GM18507 (cell line): ENCODE measurements at regions not wholly inside any gene's neighbourhood (a gene's known extent, or its start where the extent isn't known, plus 50 kb on each side); places are given as distances from the start of the nearest gene placed in this dataset.
A peak's percentile ranks its signal among the peaks of the same experiment; 100 is the strongest.

Source experiments
- DNase-seq: peaks from one replicate; pipeline ENCODE4 v3.0.0; 2011; ENCODE audit warnings: low read depth; ENCODE audit not compliant: insufficient read length; ENCODE audit errors: extremely low spot score
- FAIRE-seq: peaks from 2 replicates; lab custom pipeline; 2011; peaks lifted over from hg19 to GRCh38; lab: Jason Lieb, UNC

- DNase-seq (no peak), FAIRE-seq (no peak)
Observed at GRCh38 chr2:217340899-217341298, 481.0 kb upstream of the TNP1 start.

GRCh38 chr2:217340176-217340575, 480.3 kb upstream of the TNP1 start:
- DNase-seq (no peak), FAIRE-seq (no peak)

DNA sequence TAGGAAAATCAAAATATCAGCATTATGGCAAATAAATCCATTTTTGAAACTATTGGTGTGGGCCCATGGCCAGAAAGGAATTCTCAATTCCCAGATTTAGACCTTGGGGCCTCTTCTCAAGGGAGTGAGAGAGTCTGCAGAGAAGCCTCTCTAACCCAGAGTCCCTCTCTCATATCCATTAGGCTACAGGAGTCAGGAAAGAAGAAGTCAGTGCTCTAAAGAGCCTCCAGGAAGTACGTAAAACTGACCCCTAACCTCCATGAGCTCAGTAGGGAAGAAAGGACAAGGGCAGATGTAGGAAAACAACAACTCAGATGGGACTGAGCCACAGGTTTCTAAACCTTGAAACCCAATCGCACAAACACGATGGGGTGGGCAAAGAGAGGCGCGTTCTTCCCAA, 479.9 kb upstream of the TNP1 start:
- FAIRE-seq = no peak
- DNase-seq = no peak

GRCh38 chr2:217338306-217338916, 478.5 kb upstream of the TNP1 start:
- FAIRE-seq = no peak
- DNase-seq = no peak

DNA sequence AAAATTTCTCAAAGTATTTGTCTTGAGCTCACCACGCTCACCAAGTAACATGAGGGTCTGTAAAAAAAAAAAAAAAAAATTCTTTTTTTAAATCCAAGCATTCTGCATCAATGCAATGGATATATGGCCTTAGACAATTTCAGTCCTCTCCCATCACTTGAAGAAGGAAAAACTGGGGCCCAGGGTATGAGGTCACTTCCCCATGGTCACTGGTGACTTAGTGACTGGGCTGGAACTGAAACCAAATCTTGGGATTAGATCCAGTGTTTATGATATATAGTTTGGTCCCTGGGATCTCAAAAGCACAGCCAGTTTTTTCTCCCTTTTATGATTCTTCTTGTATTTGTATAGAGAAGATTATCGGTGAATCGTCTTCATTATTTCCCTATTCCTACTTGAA, 477.9 kb upstream of the TNP1 start:
- FAIRE-seq = no peak
- no peak for DNase-seq

- DNase-seq (no peak), FAIRE-seq (no peak)
Observed at GRCh38 chr2:217336694-217337093, 476.8 kb upstream of the TNP1 start.

- FAIRE-seq (no peak), DNase-seq (no peak)
Observed at GRCh38 chr2:217335341-217335966, 475.6 kb upstream of the TNP1 start.

GRCh38 chr2:217334561-217334960, 474.7 kb upstream of the TNP1 start:
- DNase-seq = no peak
- no peak for FAIRE-seq

GRCh38 chr2:217332866-217333265, 473.0 kb upstream of the TNP1 start:
- no peak for FAIRE-seq
- DNase-seq = no peak

GRCh38 chr2:217332417-217332791, 472.5 kb upstream of the TNP1 start:
- no peak for FAIRE-seq

DNA sequence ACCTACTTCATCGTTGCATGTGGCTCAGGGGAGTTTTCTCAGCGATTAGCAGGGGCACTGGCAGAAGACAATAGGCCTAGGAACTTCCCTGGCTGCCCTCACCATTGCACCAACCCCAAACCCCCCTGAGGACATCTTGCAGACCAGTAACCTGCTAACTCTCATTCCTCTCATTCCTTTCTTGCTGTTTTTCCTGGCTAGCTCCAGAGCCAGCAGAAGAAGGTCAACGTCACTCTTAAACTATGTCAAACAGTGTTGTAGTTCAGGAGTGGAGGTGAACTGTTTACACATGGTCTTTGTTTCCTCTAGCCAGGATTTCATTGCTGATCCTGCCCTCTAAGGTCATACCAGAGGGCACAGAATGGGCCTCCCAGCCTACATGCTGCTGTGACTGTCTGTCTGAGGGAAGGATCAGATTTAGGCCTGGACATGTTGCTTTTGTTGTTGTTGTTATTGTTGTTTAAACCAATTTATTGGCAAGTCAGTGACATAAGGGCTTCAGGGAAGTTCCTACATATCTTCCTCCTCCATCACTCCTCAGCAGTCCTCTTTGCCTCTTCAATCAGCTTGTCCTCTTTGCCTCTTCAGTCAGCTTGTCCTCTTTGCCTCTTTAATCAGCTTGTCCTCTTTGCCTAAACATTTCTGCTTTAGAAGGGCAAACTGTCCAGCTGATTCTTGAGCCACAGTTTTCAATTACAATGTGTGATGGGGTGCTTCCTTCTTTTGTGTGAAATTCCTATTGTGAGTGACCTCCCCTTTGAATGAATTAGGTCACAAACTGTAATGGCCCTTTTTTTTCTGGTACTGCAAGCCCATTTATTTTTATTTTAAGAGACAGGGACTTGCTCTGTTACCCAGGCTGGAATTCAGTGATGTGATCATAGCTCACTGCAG, 471.9 kb upstream of the TNP1 start:
- DNase-seq = no peak
- FAIRE-seq = no peak

More at GRCh38 chr2:217332417-217332791, 472.5 kb upstream of the TNP1 start:
- DNase-seq = no peak

DNA sequence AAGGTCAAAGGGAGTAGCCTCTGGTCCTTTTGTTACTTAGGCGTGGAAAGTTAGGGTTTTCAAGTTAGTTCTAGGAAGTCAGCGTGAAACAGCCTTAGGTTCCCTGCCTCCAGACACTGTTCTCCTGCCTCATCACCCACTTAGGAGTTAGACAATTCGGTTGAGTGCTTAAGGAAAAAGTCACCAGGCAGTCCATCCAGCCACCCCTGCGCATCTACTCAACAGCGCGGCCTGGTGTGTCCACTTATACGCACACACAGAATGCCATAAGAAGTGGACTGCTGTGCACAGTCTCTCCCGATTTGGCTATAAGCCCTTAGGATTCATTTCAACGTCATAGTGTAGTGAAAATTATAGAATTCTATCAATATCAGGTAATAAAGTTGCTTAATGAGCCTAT, 470.8 kb upstream of the TNP1 start:
- no peak for DNase-seq
- no peak for FAIRE-seq

GRCh38 chr2:217329023-217329431, 469.2 kb upstream of the TNP1 start:
- FAIRE-seq = no peak

GRCh38 chr2:217328622-217328978, 468.7 kb upstream of the TNP1 start:
- FAIRE-seq = no peak
- no peak for DNase-seq

More at GRCh38 chr2:217329023-217329431, 469.2 kb upstream of the TNP1 start:
- no peak for DNase-seq

DNA sequence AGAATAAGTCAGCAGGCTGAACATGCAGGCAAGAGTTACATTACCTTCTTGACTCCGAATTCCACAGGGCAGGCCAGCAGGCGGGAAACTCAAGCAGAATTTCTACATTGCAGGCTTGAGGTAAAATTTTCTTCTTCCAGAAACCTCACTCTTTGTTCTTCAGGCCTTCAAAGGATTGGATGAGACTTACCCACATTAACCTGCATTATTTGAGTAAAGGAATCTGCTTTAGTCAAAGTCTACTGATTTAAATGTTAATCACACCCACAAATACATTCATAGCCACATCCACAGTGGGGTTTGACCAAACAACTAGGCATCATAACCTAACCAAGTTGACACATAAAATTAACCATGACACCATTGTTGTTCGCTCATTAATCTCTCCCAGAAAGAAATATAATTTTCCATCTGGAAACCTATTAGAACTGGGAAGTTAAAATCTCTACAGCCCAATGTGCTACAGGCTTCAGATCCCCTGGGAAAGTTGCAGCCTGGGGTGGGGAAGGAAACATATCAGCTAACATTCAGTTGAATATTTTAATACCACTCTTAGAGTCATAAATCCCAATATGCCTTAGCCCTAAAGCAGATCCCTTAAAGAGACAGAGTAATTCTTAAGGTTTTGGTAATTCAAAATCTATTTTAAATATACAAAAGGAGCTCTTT, 468.2 kb upstream of the TNP1 start:
- FAIRE-seq = no peak
- no peak for DNase-seq

GRCh38 chr2:217326238-217327022, 466.6 kb upstream of the TNP1 start:
- DNase-seq (no peak), FAIRE-seq (no peak)

DNA sequence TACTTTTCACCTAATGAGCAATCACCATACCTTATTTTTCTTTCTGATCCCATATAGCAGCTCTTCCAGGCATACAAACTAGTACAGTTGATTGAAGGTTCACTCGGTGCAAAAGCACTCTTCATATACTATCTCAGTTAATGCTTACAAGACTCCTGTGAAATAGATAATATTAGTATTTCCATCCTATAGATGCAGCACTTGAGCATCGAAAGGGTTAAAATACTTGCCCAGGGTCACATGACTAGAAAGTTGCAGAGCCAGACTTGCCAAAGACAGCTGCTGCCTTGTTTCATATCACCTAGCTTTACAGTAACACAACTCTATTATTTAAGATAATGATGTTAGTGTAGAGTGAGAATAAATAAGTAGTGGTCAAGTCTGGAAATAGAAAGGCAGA, 466.0 kb upstream of the TNP1 start:
- DNase-seq = no peak

GRCh38 chr2:217325251-217325650, 465.4 kb upstream of the TNP1 start:
- FAIRE-seq = no peak

More for the DNA sequence above, 466.0 kb upstream of the TNP1 start:
- no peak for FAIRE-seq

GRCh38 chr2:217316743-217317142, 456.9 kb upstream of the TNP1 start:
- DNase-seq = peak; percentile 30
- FAIRE-seq = peak; percentile 31

More at GRCh38 chr2:217325251-217325650, 465.4 kb upstream of the TNP1 start:
- DNase-seq = no peak
